OCI-LY7 (cell line): ENCODE measurements at regions not wholly inside any gene's neighbourhood (a gene's known extent, or its start where the extent isn't known, plus 50 kb on each side); places are given as distances from the start of the nearest gene placed in this dataset.

Experiments
- CTCF ChIP-seq: fragments of 200-600 bp; sonication (generic); conservative IDR thresholded peaks from 2 replicates; pipeline ENCODE4 v1.5.1; 2014; ENCODE audit warnings: mild to moderate bottlenecking, antibody characterized with exemption, low read length, moderate library complexity, mixed read lengths
- EZH2phosphoT487 ChIP-seq: fragments of 200-600 bp; sonication (generic); IDR thresholded peaks from 2 replicates; pipeline ENCODE4 v1.6.1; 2018; ENCODE audit warnings: low read depth, borderline replicate concordance, mild to moderate bottlenecking, mixed run types, antibody characterized with exemption, low read length, moderate library complexity, mixed read lengths

DNA sequence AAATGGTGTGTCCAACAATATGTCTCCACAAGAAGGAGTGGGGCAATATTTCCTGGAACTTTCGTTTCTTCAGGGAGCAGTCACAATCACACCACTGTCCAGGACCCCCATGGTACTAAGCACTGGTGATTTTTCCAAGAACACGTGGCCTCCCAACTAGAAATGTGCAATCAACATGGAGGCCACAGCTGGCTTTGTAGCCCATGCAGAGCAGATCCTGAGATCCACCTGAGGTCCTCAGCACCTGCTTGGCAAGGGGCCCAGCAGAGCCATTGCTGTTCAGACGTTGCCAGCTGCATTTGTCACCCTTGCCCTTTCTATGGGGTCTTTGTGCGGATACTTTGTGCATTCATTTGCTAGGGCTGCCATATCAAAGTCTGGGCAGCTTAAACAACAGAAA is 334.5 kb upstream of the IRX4 start:
- TF ChIP-seq CTCF (no peak), EZH2phosphoT487 (no peak)
